Keratinocyte (primary cell): ENCODE measurements at regions not wholly inside any gene's neighbourhood (a gene's known extent, or its start where the extent isn't known, plus 50 kb on each side); places are given as distances from the start of the nearest gene placed in this dataset.

Source experiments
- EZH2 ChIP-seq: IDR thresholded peaks from one replicate; pipeline ENCODE4 v1.6.1; 2012; ENCODE audit warnings: inconsistent platforms, mild to moderate bottlenecking, low read length, moderate library complexity
- TF ChIP-seq, protein P1 (sequence below), 3 experiments: IDR thresholded peaks in 1 of 3; conservative IDR thresholded peaks in 1 of 3; optimal IDR thresholded peaks in 1 of 3; 2 replicates in 2 of 3; 3 replicates in 1 of 3; pipeline versions ENCODE3 to v1.5.1; 2011; ENCODE audit warnings: low read length in 3 of 3, mild to moderate bottlenecking in 3 of 3, moderate library complexity in 2 of 3, control low read depth in 1 of 3, inconsistent platforms in 1 of 3; ENCODE audit not compliant: insufficient read depth in 2 of 3; ENCODE audit errors: extremely low read depth in 1 of 3

DNA sequence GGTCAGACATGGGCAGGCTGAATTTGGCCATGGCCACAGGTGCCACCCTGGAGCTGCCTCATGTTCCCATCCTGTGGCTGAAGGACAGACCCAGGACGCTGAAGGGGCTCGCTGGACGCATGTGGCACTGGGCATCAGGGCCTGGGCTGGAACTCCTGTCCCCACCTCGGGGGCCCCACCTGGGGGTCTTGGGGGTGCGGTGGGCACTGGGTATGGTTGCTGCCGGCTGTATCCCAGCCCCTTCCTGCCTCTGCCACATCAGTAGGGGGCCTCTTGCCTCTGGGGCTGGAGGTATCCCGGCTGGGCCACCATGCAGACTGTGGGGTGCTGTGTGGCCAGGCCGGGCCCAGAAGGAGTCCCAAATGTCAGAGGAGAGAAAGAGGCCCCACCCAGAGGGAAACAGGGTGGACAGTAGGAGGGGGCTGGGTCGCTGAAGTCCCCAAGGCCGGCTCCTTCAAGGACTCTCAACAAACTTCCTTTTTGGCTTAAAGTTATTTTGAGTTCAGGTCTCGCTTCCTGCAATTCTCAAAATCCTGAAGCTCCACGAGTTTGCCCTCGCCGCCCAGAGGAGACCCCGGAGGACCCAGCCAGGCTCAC, 78.7 kb downstream of the SIK1 start:
- TF ChIP-seq, protein P1, sequence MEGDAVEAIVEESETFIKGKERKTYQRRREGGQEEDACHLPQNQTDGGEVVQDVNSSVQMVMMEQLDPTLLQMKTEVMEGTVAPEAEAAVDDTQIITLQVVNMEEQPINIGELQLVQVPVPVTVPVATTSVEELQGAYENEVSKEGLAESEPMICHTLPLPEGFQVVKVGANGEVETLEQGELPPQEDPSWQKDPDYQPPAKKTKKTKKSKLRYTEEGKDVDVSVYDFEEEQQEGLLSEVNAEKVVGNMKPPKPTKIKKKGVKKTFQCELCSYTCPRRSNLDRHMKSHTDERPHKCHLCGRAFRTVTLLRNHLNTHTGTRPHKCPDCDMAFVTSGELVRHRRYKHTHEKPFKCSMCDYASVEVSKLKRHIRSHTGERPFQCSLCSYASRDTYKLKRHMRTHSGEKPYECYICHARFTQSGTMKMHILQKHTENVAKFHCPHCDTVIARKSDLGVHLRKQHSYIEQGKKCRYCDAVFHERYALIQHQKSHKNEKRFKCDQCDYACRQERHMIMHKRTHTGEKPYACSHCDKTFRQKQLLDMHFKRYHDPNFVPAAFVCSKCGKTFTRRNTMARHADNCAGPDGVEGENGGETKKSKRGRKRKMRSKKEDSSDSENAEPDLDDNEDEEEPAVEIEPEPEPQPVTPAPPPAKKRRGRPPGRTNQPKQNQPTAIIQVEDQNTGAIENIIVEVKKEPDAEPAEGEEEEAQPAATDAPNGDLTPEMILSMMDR (optimal IDR thresholded peaks at IDR 0.05 in 1 of 3, IDR thresholded peaks at IDR 0.05 in 1 of 3, conservative IDR thresholded peaks at IDR 0.05 in 1 of 3; ENCODE audit: extremely low read depth in 1 of 3, insufficient read depth in 2 of 3, low read length in 3 of 3) = no peak
- TF ChIP-seq EZH2 = no peak
